GM04504 (cell line): ENCODE measurements at regions not wholly inside any gene's neighbourhood (a gene's known extent, or its start where the extent isn't known, plus 50 kb on each side); places are given as distances from the start of the nearest gene placed in this dataset.

Source experiments
- DNase-seq: peaks from one replicate; pipeline ENCODE4 v3.0.0-alpha.2; 2012; ENCODE audit warnings: low read depth

- no peak for DNase-seq
Observed at GRCh38 chr15:62578960-62579359, 413.9 kb upstream of the C2CD4B start.

GRCh38 chr15:62579842-62580241, 414.8 kb upstream of the C2CD4B start:
- DNase-seq, result no peak

- no peak for DNase-seq
Observed at GRCh38 chr15:62582580-62582979, 417.5 kb upstream of the C2CD4B start.

GRCh38 chr15:62584301-62585235, 419.5 kb upstream of the C2CD4B start:
- no peak for DNase-seq

- DNase-seq, result no peak
Observed at GRCh38 chr15:62588938-62589670, 424.0 kb upstream of the C2CD4B start.

- DNase-seq, result no peak
Observed at GRCh38 chr15:62591842-62592838, 427.1 kb upstream of the C2CD4B start.

GRCh38 chr15:62592920-62593319, 427.8 kb upstream of the C2CD4B start:
- no peak for DNase-seq

GRCh38 chr15:62593681-62594399, 428.8 kb upstream of the C2CD4B start:
- DNase-seq, result no peak

GRCh38 chr15:62598217-62598616, 433.1 kb upstream of the C2CD4B start:
- DNase-seq, result no peak

GRCh38 chr15:62599791-62600777, 435.0 kb upstream of the C2CD4B start:
- DNase-seq, result no peak

GRCh38 chr15:62601777-62602545, 436.9 kb upstream of the C2CD4B start:
- DNase-seq, result no peak

GRCh38 chr15:62603742-62604141, 438.7 kb upstream of the C2CD4B start:
- peak; percentile 85 for DNase-seq

- DNase-seq, result no peak
Observed at GRCh38 chr15:62605282-62605681, 437.3 kb upstream of the TPM1 start.

- peak; percentile 99 for DNase-seq
Observed at GRCh38 chr15:62606376-62607113, 436.0 kb upstream of the TPM1 start.

- no peak for DNase-seq
Observed at GRCh38 chr15:62607114-62607462, 435.5 kb upstream of the TPM1 start.

GRCh38 chr15:62607643-62608042, 434.9 kb upstream of the TPM1 start:
- DNase-seq, result no peak

GRCh38 chr15:62608369-62608768, 434.2 kb upstream of the TPM1 start:
- no peak for DNase-seq

GRCh38 chr15:62610265-62610869, 432.2 kb upstream of the TPM1 start:
- DNase-seq, result no peak
